ENCODE measurements at regions not wholly inside any gene's neighbourhood (a gene's known extent, or its start where the extent isn't known, plus 50 kb on each side); places are given as distances from the start of the nearest gene placed in this dataset.
"Not testable (repeated sequence)": the region's sequence is repeated elsewhere in the genome, so short reads cannot be mapped to it uniquely, and the experiment has no call there.

DNA sequence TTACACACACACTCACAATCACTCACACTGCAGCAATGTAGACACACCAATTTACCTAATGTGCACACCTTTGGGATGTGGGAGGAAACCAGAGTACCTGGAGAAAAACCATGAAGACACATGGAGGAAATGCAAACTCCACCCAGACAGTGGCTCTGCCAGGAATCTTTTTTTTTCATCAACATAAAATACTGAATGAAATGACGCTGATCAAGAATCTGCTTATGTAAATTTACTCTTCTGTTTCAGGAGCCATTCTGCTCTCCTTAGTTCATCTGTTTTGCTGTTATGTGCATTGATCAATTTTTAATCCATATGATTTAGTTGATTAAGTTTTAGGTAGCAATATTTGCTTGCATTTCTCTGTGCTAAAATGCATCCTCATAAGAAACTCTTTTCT is 414.2 kb upstream of the CCDC54 start:
- TF ChIP-seq, protein P1, sequence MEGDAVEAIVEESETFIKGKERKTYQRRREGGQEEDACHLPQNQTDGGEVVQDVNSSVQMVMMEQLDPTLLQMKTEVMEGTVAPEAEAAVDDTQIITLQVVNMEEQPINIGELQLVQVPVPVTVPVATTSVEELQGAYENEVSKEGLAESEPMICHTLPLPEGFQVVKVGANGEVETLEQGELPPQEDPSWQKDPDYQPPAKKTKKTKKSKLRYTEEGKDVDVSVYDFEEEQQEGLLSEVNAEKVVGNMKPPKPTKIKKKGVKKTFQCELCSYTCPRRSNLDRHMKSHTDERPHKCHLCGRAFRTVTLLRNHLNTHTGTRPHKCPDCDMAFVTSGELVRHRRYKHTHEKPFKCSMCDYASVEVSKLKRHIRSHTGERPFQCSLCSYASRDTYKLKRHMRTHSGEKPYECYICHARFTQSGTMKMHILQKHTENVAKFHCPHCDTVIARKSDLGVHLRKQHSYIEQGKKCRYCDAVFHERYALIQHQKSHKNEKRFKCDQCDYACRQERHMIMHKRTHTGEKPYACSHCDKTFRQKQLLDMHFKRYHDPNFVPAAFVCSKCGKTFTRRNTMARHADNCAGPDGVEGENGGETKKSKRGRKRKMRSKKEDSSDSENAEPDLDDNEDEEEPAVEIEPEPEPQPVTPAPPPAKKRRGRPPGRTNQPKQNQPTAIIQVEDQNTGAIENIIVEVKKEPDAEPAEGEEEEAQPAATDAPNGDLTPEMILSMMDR (conservative IDR thresholded peaks at IDR 0.05; ENCODE audit: low read depth, low read length) = no peak
- no peak overlapping the region for H3K4me3 ChIP-seq (ENCODE audit: low read depth, low read length)
- no peak for DNase-seq (ENCODE audit: low read depth)

DNA sequence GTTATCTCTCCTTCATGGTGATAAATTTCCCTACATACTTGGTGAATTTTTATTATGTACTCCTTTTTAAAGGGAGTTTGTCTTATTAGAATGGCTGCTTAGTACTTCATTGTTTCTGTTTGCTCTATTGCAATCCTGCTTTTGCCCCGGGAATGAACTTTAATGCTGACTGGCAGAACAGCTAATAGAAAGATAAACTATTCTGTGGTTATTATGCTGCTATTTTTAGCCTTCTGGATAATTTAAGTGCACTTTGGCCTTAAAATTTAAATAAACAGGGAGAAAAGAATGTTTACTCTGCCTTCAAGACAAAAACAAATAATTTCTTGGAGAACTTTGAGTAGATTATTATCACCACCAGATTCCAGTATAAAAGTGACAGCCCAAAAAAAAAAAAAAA is 413.8 kb upstream of the CCDC54 start:
- no peak for DNase-seq (ENCODE audit: low read depth)
- no peak overlapping the region for H3K4me3 ChIP-seq (ENCODE audit: low read depth, low read length)
- TF ChIP-seq, protein P1 (conservative IDR thresholded peaks at IDR 0.05; ENCODE audit: low read depth, low read length) = no peak

DNA sequence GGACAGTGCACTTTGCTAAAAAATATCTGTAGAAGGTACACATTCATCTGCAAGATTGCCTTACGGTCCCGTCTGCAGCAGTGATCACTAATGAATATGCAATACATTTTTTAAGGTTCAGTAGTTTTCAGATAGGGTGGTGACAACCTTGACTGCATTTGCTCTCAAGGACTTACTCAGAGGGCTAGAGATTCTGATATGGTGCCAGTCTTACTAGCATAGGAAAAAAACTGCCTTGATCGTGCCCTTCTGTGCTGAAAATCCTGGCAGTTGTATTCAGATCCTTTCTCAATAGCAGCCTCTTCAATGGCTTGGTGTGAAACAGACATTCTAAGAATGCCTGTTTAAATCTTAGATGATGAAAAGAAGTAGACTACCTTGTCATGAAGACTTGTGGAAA is 411.9 kb upstream of the CCDC54 start:
- TF ChIP-seq, protein P1 (conservative IDR thresholded peaks at IDR 0.05; ENCODE audit: low read depth, low read length) = no peak
- no peak overlapping the region for H3K4me3 ChIP-seq (ENCODE audit: low read depth, low read length)
- no peak for DNase-seq (ENCODE audit: low read depth)

DNA sequence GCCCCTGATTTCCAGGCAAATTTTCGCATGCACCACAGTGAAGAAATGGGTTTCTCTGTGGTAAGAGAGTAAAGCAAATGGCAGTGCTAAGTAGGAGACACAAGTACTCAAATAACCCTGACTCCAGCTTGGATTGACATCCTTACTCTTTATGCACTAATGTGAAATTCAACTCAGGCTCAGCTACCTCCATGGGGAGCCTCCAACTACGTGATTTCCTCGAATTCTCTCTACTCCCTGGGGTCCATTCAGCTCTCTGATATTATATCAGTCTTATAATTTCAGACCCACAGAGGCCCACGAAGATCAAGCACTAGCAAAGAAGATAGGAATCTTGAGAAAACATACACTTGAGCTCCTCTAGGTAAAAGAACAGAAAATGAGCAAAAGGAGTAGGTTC is 407.6 kb upstream of the CCDC54 start:
- no peak for DNase-seq (ENCODE audit: low read depth)
- TF ChIP-seq, protein P1 (conservative IDR thresholded peaks at IDR 0.05; ENCODE audit: low read depth, low read length) = no peak
- H3K4me3 ChIP-seq (ENCODE audit: low read depth, low read length) = no peak overlapping the region

DNA sequence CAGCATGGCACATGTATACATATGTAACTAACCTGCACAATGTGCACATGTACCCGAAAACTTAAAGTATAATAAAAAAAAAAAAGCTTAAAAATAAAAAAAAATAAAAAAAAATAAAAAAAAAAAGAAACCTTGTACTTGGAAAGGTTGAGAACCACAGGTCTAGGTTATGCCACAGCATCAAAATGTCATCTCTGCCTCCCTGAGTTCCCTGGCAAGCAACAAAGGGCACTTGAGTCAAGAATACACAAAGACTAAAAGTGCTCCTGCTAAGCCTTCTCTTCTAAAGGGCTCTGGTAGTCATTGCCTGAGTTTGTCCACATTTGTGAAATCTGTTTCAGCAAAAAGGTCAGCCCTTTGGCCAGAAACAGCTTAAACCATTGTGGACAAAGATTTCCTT is 395.8 kb upstream of the CCDC54 start:
- TF ChIP-seq, protein P1 (conservative IDR thresholded peaks at IDR 0.05; ENCODE audit: low read depth, low read length) = no peak
- DNase-seq (ENCODE audit: low read depth) = no peak
- H3K4me3 ChIP-seq (ENCODE audit: low read depth, low read length) = no peak overlapping the region

DNA sequence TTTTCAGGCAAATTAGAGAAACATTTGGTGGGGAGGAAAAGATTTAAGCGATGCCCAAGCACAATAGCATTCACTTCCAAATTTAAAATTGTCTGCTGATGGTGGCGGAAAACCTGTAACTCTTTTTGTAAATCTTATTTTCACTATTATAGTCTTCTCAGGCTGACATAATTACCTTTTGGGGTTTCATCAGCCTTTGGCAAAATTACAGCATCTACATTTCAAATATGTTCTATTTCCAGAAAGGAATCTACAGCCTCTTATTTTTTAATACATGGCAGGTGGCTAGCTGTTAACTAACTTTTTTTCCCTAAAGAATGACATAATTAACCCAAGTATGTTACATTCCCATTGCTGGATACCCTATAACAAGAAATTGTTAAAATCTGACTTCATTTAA is 391.5 kb upstream of the CCDC54 start:
- no peak for DNase-seq (ENCODE audit: low read depth)
- H3K4me3 ChIP-seq (ENCODE audit: low read depth, low read length) = no peak overlapping the region
- TF ChIP-seq, protein P1 (conservative IDR thresholded peaks at IDR 0.05; ENCODE audit: low read depth, low read length) = no peak

DNA sequence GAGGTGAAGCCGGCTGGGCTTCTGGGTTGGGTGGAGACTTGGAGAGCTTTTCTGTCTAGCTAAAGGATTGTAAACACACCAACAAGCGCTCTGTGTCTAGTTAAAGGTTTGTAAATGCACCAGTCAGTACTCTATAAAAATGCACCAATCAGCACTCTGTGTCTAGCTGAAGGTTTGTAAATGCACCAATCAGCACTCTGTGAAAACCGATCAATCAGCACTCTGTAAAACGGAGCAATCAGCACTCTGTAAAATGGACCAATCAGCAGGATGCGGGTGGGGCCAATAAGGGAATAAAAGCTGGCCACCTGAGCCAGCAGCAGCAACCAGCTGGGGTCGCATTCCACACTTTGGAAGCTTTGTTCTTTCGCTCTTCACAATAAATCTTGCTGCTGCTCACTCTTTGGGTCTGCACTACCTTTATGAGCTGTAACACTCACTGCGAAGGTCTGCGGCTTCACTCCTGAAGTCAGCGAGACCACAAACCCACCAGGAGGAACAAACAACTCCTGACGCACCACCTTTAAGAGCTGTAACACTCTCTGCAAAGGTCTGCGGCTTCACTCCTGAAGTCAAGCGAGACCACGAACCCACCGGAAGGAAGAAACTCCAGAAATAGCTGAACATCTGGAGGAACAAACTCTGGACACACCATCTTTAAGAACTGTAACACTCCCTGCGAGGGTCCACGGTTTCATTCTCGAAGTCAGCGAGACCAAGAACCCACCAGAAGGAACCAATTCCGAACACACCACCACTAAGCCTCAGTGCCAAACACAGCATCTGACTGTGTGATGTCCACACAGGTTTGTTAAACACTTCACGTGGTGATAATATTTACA is 378.2 kb upstream of the CCDC54 start:
- DNase-seq (ENCODE audit: low read depth); H3K4me3 ChIP-seq (ENCODE audit: low read depth, low read length): not testable (repeated sequence)
